ENCODE measurements at regions not wholly inside any gene's neighbourhood (a gene's known extent, or its start where the extent isn't known, plus 50 kb on each side); places are given as distances from the start of the nearest gene placed in this dataset.

GRCh38 chr2:42862669-42863185, 70.3 kb upstream of the HAAO start:
- Mint-ChIP-seq H3K36me3 (ENCODE audit: low read depth) (no peaks in the 10 kb centered on the region), H3K27me3 (no peaks in the 10 kb centered on the region), H3K9me3 (no peaks in the 10 kb centered on the region), H3K4me1 (no peaks in the 10 kb centered on the region), H3K4me3 (no peak overlapping the region), H3K27ac (no peak overlapping the region)
- DNase-seq = no peak
- CTCF ChIA-PET = no interaction called here
- POLR2A ChIA-PET = no interaction called here

GRCh38 chr2:42861321-42861720, 68.9 kb upstream of the HAAO start:
- ChIA-PET POLR2A (no interaction called here), CTCF (interaction anchor here (0.7 kb wide), 1 partner anchor 719 kb away, joined by 3 read pairs; no protein-coding TSS in a partner anchor)
- no peak for DNase-seq
- H3K9me3 Mint-ChIP-seq = no peaks in the 10 kb centered on the region
- no peaks in the 10 kb centered on the region for H3K4me1 Mint-ChIP-seq
- H3K27ac Mint-ChIP-seq = no peak overlapping the region
- no peak overlapping the region for H3K4me3 Mint-ChIP-seq
- H3K27me3 Mint-ChIP-seq = no peaks in the 10 kb centered on the region
- H3K36me3 Mint-ChIP-seq (ENCODE audit: low read depth) = no peaks in the 10 kb centered on the region

GRCh38 chr2:42860319-42861094, 68.1 kb upstream of the HAAO start:
- Mint-ChIP-seq H3K9me3 (no peaks in the 10 kb centered on the region), H3K36me3 (ENCODE audit: low read depth) (no peaks in the 10 kb centered on the region), H3K4me3 (no peak overlapping the region), H3K4me1 (no peaks in the 10 kb centered on the region), H3K27me3 (no peaks in the 10 kb centered on the region), H3K27ac (no peak overlapping the region)
- ChIA-PET POLR2A (interaction anchor here (0.9 kb wide), 1 partner anchor 69 kb away, joined by 3 read pairs; no protein-coding TSS in a partner anchor), CTCF (interaction anchor here (0.9 to 1.4 kb wide), 3 partner anchors 50 to 735 kb away, joined by 3 to 6 read pairs (median 4); partner anchors contain the start of gene THADA)
- no peak for DNase-seq

GRCh38 chr2:42859791-42860190, 67.4 kb upstream of the HAAO start:
- POLR2A ChIA-PET = interaction anchor here (0.9 kb wide), 1 partner anchor 70 kb away, joined by 3 read pairs; no protein-coding TSS in a partner anchor
- Mint-ChIP-seq H3K4me1 (no peaks in the 10 kb centered on the region), H3K27ac (no peak overlapping the region), H3K4me3 (no peak overlapping the region), H3K27me3 (no peaks in the 10 kb centered on the region), H3K36me3 (ENCODE audit: low read depth) (no peaks in the 10 kb centered on the region), H3K9me3 (no peaks in the 10 kb centered on the region)
- DNase-seq = no peak
- CTCF ChIA-PET = interaction anchor here (0.5 to 1.8 kb wide), 9 partner anchors 11 to 736 kb away, joined by 3 to 8 read pairs (median 4); partner anchors contain the start of gene THADA

- Mint-ChIP-seq H3K9me3 (no peaks in the 10 kb centered on the region), H3K27ac (no peak overlapping the region), H3K4me1 (no peaks in the 10 kb centered on the region), H3K27me3 (no peaks in the 10 kb centered on the region), H3K4me3 (no peak overlapping the region), H3K36me3 (ENCODE audit: low read depth) (no peaks in the 10 kb centered on the region)
- POLR2A ChIA-PET = no interaction called here
- DNase-seq = peak; percentile 67
- CTCF ChIA-PET = interaction anchor here (0.8 to 1.8 kb wide), 8 partner anchors 10 to 737 kb away, joined by 3 to 8 read pairs (median 4); partner anchors contain the start of gene THADA
These were observed 66.7 kb upstream of the HAAO start for GRCh38 chr2:42859006-42859552.

- Mint-ChIP-seq H3K27me3 (no peaks in the 10 kb centered on the region), H3K27ac (no peak overlapping the region), H3K4me1 (no peaks in the 10 kb centered on the region), H3K4me3 (no peak overlapping the region), H3K36me3 (ENCODE audit: low read depth) (no peaks in the 10 kb centered on the region), H3K9me3 (no peaks in the 10 kb centered on the region)
- POLR2A ChIA-PET = interaction anchor here (1.0 to 1.2 kb wide), 2 partner anchors 369 to 738 kb away, joined by 4 read pairs; no protein-coding TSS in a partner anchor
- DNase-seq = no peak
- CTCF ChIA-PET = interaction anchor here (0.6 to 1.8 kb wide), 13 partner anchors 12 to 724 kb away, joined by 3 to 8 read pairs (median 3); no protein-coding TSS in a partner anchor
These were observed 66.0 kb upstream of the HAAO start for GRCh38 chr2:42858140-42859005.

- Mint-ChIP-seq H3K27ac (no peak overlapping the region), H3K9me3 (no peaks in the 10 kb centered on the region), H3K36me3 (ENCODE audit: low read depth) (no peaks in the 10 kb centered on the region), H3K27me3 (no peaks in the 10 kb centered on the region), H3K4me3 (no peak overlapping the region), H3K4me1 (no peaks in the 10 kb centered on the region)
- CTCF ChIA-PET = interaction anchor here (0.6 to 1.6 kb wide), 5 partner anchors 11 to 720 kb away, joined by 3 to 4 read pairs (median 3); no protein-coding TSS in a partner anchor
- POLR2A ChIA-PET = no interaction called here
- no peak for DNase-seq
These were observed 64.7 kb upstream of the HAAO start for GRCh38 chr2:42856891-42857632.

GRCh38 chr2:42856106-42856860, 63.9 kb upstream of the HAAO start:
- H3K4me1 Mint-ChIP-seq = no peaks in the 10 kb centered on the region
- H3K27ac Mint-ChIP-seq = no peak overlapping the region
- no peak for DNase-seq
- H3K36me3 Mint-ChIP-seq (ENCODE audit: low read depth) = no peaks in the 10 kb centered on the region
- CTCF ChIA-PET = interaction anchor here (0.6 kb wide), 1 partner anchor 721 kb away, joined by 3 read pairs; no protein-coding TSS in a partner anchor
- H3K9me3 Mint-ChIP-seq = no peaks in the 10 kb centered on the region
- POLR2A ChIA-PET = no interaction called here
- H3K4me3 Mint-ChIP-seq = no peak overlapping the region
- no peaks in the 10 kb centered on the region for H3K27me3 Mint-ChIP-seq

- POLR2A ChIA-PET = no interaction called here
- no peak overlapping the region for H3K27ac Mint-ChIP-seq
- H3K4me3 Mint-ChIP-seq = no peak overlapping the region
- no peaks in the 10 kb centered on the region for H3K4me1 Mint-ChIP-seq
- H3K36me3 Mint-ChIP-seq (ENCODE audit: low read depth) = no peaks in the 10 kb centered on the region
- DNase-seq = no peak
- no peaks in the 10 kb centered on the region for H3K27me3 Mint-ChIP-seq
- CTCF ChIA-PET = no interaction called here
- H3K9me3 Mint-ChIP-seq = no peaks in the 10 kb centered on the region
These were observed 63.0 kb upstream of the HAAO start for GRCh38 chr2:42855221-42855970.

- Mint-ChIP-seq H3K9me3 (no peaks in the 10 kb centered on the region), H3K27ac (no peak overlapping the region), H3K4me1 (no peaks in the 10 kb centered on the region), H3K36me3 (ENCODE audit: low read depth) (no peaks in the 10 kb centered on the region), H3K27me3 (no peaks in the 10 kb centered on the region), H3K4me3 (no peak overlapping the region)
- POLR2A ChIA-PET = no interaction called here
- CTCF ChIA-PET = no interaction called here
- DNase-seq = no peak
These were observed 61.9 kb upstream of the HAAO start for GRCh38 chr2:42854207-42854818.

- CTCF ChIA-PET = no interaction called here
- no peak overlapping the region for H3K27ac Mint-ChIP-seq
- H3K36me3 Mint-ChIP-seq (ENCODE audit: low read depth) = no peaks in the 10 kb centered on the region
- POLR2A ChIA-PET = no interaction called here
- DNase-seq = no peak
- H3K4me3 Mint-ChIP-seq = no peak overlapping the region
- H3K27me3 Mint-ChIP-seq = no peaks in the 10 kb centered on the region
- H3K4me1 Mint-ChIP-seq = no peaks in the 10 kb centered on the region
- H3K9me3 Mint-ChIP-seq = no peaks in the 10 kb centered on the region
These were observed 61.3 kb upstream of the HAAO start for GRCh38 chr2:42853549-42854206.

Measured in activated CD4-positive, alpha-beta memory T cell treated with anti-CD3 and anti-CD28 coated beads, Interleukin-2, amount 10 ng/mL, durations not matched to agents 7 days and 5 days (primary cell).